Duodenal mucosa (tissue), 2 donors: ENCODE measurements at regions not wholly inside any gene's neighbourhood (a gene's known extent, or its start where the extent isn't known, plus 50 kb on each side); places are given as distances from the start of the nearest gene placed in this dataset.

ENCODE experiments used
- H3K27ac ChIP-seq: one replicate; pipeline ENCODE4 v1.7.0; 2013; ENCODE audit warnings: low read depth, low read length
- H3K27me3 ChIP-seq, 2 donors: one replicate each; pipeline ENCODE4 v1.7.0; 2013; ENCODE audit warnings: low read length in 2 of 2, control low read depth in 1 of 2; ENCODE audit not compliant: insufficient read depth in 2 of 2, control insufficient read depth in 1 of 2
- H3K36me3 ChIP-seq, 2 donors: one replicate each; pipeline ENCODE4 v1.7.0; 2013; ENCODE audit warnings: low read length in 2 of 2, control low read depth in 1 of 2; ENCODE audit not compliant: insufficient read depth in 2 of 2, control insufficient read depth in 1 of 2
- H3K4me1 ChIP-seq, 2 donors: one replicate each; pipeline ENCODE4 v1.7.0; 2013; ENCODE audit warnings: low read length in 2 of 2, control low read depth in 1 of 2; ENCODE audit not compliant: insufficient read depth in 2 of 2, control insufficient read depth in 1 of 2
- H3K4me3 ChIP-seq, 2 donors: one replicate each; pipeline ENCODE4 v1.7.0; 2013; ENCODE audit warnings: low read length in 2 of 2, low read depth in 1 of 2
- H3K9ac ChIP-seq, 2 donors: one replicate each; pipeline ENCODE4 v1.7.0; 2013; ENCODE audit warnings: low read length in 2 of 2, low read depth in 1 of 2
- H3K9me3 ChIP-seq, 2 donors: one replicate each; pipeline ENCODE4 v1.7.0; 2013; ENCODE audit warnings: low read length in 2 of 2, control low read depth in 1 of 2; ENCODE audit not compliant: control insufficient read depth in 1 of 2

DNA sequence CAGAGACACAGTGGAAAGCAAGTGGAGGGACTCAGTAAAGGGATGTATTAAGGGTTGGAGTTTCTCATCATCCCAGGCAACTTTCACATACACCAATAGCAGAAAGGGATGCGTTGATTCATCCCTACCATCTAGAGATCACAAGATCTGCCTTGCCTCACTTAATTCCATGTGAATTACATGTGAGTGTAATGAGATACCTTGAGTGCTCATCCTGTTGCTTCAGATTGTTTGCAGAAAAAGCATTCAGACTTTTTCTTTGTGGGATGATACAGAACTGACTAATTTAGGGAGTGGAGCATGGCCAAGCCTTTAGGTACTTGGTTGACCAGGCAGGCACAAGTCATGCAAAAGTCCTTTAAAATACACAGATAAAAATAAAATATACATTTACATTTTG, 124.8 kb upstream of the SLIT2 start:
- Histone ChIP-seq H3K27me3 (no peaks in the 10 kb centered on the region), H3K9ac (no peak overlapping the region), H3K4me3 (no peak overlapping the region), H3K4me1 (no peaks in the 10 kb centered on the region), H3K36me3 (no peaks in the 10 kb centered on the region), H3K9me3 (no peaks in the 10 kb centered on the region), H3K27ac (no peak overlapping the region)

DNA sequence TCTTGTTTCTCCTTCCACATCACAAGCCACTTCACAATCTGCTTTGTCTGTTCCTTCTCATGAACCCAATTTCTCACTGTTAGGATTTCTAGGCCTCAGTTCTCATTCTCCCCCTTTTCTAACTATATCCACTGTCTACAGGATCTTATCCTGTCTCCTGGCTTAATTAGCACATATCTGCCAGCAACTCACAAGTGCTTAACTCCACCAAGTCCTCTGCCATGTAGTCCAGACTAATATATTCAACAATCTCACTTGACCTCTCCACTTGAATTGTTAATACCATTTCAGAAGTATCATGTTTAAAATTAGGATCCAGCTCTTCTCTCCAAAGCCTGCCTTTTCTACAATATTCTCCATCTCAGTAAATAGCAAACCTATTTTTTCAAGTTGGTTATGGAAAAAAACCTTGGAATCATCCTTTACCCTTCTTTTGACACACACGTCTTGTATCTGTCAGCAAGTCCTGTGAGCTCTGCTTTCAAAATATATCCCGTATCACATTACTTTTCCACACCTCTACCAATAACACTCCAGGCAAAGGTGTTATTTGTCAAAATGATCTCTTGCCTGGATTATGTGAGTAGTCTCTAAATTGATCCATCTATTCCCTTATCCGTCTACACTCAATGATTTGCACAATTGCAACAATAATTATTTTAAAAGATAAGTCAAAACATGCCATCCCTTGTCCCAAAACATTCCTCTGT, 127.2 kb upstream of the SLIT2 start:
- Histone ChIP-seq H3K27me3 (no peaks in the 10 kb centered on the region), H3K4me3 (no peak overlapping the region), H3K27ac (no peak overlapping the region), H3K4me1 (no peaks in the 10 kb centered on the region), H3K9ac (no peak overlapping the region), H3K9me3 (no peaks in the 10 kb centered on the region), H3K36me3 (no peaks in the 10 kb centered on the region)

DNA sequence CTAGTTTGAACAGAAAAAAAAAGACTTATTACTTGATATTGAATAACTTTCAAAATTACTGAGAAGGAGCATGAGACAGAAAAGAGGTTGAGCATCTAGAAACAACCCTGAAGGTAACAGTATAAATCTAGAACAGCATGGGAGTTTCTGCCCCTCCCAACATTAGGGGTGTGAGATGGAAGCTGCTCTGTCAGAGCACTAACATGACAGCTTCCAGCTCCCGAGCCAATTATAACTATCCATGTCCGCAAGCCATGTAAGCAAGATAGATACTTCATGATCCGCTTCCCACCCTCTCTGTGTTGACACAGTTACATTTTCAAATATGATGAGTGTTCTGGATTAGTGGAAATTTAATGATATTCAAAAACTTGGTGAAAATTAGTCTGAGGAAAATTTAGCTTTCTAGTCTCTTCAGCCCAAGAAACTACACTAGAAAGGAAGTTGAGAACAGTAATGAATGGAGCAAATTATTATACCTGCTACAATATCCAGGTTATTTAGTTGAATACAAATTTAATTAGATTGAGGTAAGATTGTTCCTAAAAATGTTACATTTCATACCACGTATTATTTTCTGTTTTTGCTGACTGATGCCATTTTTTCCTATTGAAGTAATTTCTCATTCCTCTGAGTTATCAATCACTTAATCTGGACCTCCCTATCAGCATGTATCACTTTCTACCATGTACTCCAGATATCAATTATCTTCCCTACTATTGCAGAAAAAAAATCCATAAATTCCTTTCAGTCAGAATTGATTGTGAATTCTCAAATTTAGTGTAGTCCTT, 129.3 kb upstream of the SLIT2 start:
- Histone ChIP-seq H3K9me3 (no peaks in the 10 kb centered on the region), H3K27ac (no peak overlapping the region), H3K27me3 (no peaks in the 10 kb centered on the region), H3K9ac (no peak overlapping the region), H3K36me3 (no peaks in the 10 kb centered on the region), H3K4me3 (no peak overlapping the region), H3K4me1 (no peaks in the 10 kb centered on the region)

DNA sequence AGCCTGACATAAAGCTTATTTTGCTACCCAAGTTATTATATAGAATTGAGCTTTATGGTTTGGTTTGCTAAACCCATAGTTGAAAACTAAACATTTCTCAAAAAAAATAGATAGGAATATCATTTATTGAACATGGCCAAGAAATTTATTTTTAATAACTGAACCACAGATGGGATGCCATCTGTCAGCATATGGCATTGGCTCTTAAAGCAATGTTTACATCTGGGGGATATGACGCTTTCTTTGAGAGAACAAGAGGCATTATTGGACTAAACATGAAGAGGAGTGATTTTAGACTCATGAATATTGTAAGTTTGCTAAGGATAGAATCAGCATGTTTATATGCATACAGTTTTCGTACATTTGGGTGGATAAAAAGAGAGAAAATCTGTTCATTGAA, 132.6 kb upstream of the SLIT2 start:
- H3K4me1 ChIP-seq: no peaks in the 10 kb centered on the region
- no peaks in the 10 kb centered on the region for H3K27me3 ChIP-seq

DNA sequence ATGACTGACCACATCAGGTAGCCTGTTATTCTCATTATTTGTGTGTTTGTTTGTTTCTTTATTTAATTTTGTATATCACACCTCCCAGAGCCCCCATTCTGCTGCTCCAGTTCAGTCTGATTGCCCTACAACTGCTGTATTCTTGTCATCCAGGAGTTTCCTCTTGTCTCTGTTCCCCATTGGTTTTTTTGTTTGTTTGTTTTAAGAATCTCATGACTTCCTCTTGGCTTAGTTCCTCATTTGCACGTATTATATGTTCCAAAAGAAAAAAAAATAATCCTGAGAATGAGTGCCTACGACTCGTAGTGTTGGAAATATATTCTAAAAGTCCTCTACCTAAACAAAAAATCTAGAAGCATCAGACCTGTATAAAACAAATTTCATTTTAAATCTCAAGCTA, 142.3 kb upstream of the SLIT2 start:
- Histone ChIP-seq H3K4me1 (no peaks in the 10 kb centered on the region), H3K4me3 (no peak overlapping the region), H3K9ac (no peak overlapping the region), H3K36me3 (no peaks in the 10 kb centered on the region), H3K27me3 (no peaks in the 10 kb centered on the region), H3K9me3 (no peaks in the 10 kb centered on the region), H3K27ac (no peak overlapping the region)

More for the DNA sequence above, 132.6 kb upstream of the SLIT2 start:
- Histone ChIP-seq H3K9ac (no peak overlapping the region), H3K27ac (no peak overlapping the region), H3K9me3 (no peaks in the 10 kb centered on the region), H3K36me3 (no peaks in the 10 kb centered on the region), H3K4me3 (no peak overlapping the region)

DNA sequence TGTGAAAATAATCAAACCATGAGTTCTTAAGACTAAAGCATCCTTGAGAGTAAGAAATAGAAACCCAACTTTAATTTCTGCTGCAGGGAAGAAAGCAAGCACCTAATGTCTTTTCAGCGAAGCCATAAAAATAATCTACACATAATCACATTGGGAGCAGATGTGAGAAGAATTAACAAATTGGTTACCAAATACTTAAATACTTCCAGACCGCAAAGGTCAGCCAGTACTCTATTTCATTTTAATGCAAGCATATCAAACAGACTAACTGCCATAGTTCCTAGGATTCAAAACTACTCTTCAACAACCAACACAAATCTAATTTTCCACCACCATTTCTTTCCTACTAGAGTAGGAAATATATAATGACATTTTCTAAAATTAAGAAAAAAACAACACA, 144.8 kb upstream of the SLIT2 start:
- Histone ChIP-seq H3K9me3 (no peaks in the 10 kb centered on the region), H3K4me3 (no peak overlapping the region), H3K36me3 (no peaks in the 10 kb centered on the region), H3K9ac (no peak overlapping the region), H3K27me3 (no peaks in the 10 kb centered on the region), H3K4me1 (no peaks in the 10 kb centered on the region), H3K27ac (no peak overlapping the region)

DNA sequence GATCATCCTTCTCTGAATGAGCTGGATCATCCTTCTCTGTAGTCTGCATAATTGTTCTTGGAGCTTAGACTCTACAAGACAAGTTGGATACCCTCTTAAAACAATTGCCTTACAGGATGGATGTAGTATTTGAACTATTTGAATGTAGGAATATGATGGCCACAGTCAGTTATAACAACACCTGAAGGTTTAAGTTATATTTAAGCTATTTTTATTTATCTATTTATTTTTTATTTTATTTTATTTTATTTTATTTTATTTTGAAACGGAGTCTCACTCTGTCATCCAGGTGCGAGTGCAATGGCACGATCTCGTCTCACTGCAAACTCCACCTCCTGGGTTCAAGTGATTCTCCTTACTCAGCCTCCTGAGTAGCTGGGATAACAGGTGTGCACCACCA, 149.9 kb upstream of the SLIT2 start:
- no peak overlapping the region for H3K4me3 ChIP-seq
- H3K27ac ChIP-seq: no peak overlapping the region
- H3K9me3 ChIP-seq: no peaks in the 10 kb centered on the region
- H3K4me1 ChIP-seq: no peaks in the 10 kb centered on the region
- H3K36me3 ChIP-seq: no peaks in the 10 kb centered on the region
- H3K27me3 ChIP-seq: no peaks in the 10 kb centered on the region
- H3K9ac ChIP-seq: no peak overlapping the region

DNA sequence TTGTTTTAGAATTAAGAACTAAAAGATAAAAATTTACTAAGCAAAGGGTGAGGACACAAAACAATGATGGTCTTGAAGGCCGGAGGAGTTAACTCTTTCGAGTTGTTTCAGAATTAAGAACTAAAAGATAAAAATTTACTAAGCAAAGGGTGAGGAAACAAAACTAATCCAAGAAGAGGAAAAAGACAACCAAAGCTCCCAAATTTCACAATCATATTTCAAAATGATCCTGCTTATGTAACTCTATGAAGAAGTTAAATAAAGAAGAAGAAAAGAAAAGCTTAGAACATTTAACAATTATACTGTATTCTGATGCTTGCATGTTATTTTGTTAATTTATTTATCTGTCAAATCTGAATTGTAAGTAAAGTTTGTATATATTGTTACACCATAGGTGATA, 154.8 kb upstream of the SLIT2 start:
- Histone ChIP-seq H3K27me3 (no peaks in the 10 kb centered on the region), H3K27ac (no peak overlapping the region), H3K9me3 (no peaks in the 10 kb centered on the region), H3K9ac (no peak overlapping the region), H3K4me1 (no peaks in the 10 kb centered on the region), H3K4me3 (no peak overlapping the region), H3K36me3 (no peaks in the 10 kb centered on the region)

DNA sequence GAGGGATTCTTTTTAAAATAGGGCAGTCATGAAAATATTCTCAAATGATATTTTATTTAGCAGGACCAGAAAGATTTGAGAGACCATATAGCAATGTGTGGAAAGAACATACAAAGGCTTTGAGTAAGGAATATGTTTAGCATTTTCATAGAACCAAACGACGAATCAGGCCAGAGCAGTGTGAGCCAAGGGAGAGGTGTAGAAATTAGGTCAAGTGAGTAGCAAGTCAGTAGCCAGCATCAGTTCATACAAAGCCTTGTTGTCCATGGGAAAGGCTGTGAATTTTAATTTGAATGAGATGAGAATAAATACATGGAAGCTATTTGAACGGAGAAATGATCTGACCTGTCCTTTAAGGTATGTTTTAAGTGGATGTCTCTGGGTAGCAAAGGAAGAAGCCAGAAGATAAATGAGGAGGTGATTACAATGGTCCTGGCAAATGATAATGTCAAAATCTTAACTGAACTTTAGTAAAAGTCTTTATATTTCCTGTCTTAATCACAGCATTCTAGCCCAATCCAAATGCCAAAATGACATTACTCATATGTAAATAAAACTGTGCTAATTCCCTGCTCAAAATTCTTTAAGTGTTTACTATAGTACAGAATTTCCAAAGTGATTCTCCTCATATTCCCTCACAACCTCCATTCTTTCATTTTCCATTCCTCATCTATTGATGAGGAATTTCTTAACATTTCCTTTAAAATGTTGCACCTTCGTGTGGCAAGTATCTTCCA, 155.7 kb upstream of the SLIT2 start:
- Histone ChIP-seq H3K27ac (no peak overlapping the region), H3K9ac (no peak overlapping the region), H3K36me3 (no peaks in the 10 kb centered on the region), H3K4me1 (no peaks in the 10 kb centered on the region), H3K27me3 (no peaks in the 10 kb centered on the region), H3K4me3 (no peak overlapping the region), H3K9me3 (no peaks in the 10 kb centered on the region)

DNA sequence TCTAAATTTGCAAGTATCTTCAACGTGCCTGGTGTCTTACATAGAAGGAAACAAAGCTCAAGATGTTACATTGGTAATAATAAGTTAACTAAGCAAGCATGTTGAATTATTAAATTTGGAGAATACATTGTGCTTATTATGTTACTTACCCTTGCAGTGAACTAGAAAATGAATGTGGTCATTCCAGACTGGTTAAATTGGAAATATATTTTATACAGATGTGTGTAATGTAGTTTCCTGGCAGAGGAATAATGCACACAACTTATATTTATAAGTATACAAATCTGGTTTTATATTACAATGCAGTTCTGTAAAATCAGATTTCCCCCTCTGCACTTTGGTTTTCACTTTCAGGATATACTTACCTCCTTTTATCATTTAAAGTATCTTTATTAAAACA, 159.9 kb upstream of the SLIT2 start:
- Histone ChIP-seq H3K9ac (no peak overlapping the region), H3K27me3 (no peaks in the 10 kb centered on the region), H3K27ac (no peak overlapping the region), H3K4me3 (no peak overlapping the region), H3K9me3 (no peaks in the 10 kb centered on the region), H3K36me3 (no peaks in the 10 kb centered on the region), H3K4me1 (no peaks in the 10 kb centered on the region)
